GM12865 (cell line): ENCODE measurements at regions not wholly inside any gene's neighbourhood (a gene's known extent, or its start where the extent isn't known, plus 50 kb on each side); places are given as distances from the start of the nearest gene placed in this dataset.

Experiments used
- DNase-seq: peaks from one replicate; pipeline ENCODE4 v3.0.0; 2010; ENCODE audit warnings: low read depth
- H3K4me3 ChIP-seq: 2 replicates; pipeline ENCODE4 v1.5.1; 2011; ENCODE audit warnings: mild to moderate bottlenecking, low read depth, low read length, control low read depth
- TF ChIP-seq, protein P1 (sequence below): IDR thresholded peaks from 2 replicates; pipeline ENCODE4 v1.5.1; 2011; ENCODE audit warnings: low read length, control low read depth, low read depth, inconsistent platforms; ENCODE audit not compliant: insufficient read depth; ENCODE audit errors: missing control alignments

DNA sequence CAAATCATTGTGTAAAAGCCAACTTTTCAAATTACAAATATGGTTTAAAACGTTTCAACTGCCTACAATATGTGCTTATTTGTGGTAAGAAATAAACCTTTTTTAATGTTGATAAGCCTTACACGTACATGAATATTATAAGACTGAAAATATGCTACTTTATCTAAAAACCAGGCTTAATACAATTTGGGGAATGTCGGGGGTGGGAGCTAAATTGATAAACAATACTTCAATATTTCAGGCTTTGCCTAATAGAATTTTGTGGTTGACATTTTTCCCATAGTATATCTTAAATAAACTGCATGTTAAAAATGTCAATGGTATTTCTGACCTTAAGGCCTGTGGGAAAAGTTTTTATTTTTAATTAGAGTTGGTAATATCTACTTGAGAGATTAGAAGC is 69.8 kb upstream of the SLIT2 start:
- DNase-seq, result no peak
- TF ChIP-seq, protein P1, sequence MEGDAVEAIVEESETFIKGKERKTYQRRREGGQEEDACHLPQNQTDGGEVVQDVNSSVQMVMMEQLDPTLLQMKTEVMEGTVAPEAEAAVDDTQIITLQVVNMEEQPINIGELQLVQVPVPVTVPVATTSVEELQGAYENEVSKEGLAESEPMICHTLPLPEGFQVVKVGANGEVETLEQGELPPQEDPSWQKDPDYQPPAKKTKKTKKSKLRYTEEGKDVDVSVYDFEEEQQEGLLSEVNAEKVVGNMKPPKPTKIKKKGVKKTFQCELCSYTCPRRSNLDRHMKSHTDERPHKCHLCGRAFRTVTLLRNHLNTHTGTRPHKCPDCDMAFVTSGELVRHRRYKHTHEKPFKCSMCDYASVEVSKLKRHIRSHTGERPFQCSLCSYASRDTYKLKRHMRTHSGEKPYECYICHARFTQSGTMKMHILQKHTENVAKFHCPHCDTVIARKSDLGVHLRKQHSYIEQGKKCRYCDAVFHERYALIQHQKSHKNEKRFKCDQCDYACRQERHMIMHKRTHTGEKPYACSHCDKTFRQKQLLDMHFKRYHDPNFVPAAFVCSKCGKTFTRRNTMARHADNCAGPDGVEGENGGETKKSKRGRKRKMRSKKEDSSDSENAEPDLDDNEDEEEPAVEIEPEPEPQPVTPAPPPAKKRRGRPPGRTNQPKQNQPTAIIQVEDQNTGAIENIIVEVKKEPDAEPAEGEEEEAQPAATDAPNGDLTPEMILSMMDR, result no peak

DNA sequence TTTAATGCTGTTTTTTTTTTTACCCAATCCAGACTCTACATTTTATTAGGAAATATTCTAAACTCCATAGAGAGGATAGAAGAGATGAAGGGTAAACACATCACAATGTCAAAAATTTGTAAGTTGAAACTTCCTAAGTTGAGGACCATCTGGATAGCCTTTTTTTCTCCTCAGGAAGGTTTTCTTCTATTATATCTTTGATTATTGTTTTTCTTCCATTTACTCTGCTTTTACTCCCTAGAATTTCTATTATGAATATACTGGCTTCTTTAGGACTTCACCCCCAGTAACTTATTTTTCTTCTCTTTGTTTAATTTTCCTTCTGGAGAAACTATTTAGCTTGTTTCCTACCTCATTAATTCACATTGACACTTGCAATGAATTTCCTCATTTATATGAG is 71.2 kb upstream of the SLIT2 start:
- no peak for DNase-seq
- TF ChIP-seq, protein P1, result no peak
- H3K4me3 ChIP-seq, result no peak overlapping the region

More for the DNA sequence above, 69.8 kb upstream of the SLIT2 start:
- no peak overlapping the region for H3K4me3 ChIP-seq

DNA sequence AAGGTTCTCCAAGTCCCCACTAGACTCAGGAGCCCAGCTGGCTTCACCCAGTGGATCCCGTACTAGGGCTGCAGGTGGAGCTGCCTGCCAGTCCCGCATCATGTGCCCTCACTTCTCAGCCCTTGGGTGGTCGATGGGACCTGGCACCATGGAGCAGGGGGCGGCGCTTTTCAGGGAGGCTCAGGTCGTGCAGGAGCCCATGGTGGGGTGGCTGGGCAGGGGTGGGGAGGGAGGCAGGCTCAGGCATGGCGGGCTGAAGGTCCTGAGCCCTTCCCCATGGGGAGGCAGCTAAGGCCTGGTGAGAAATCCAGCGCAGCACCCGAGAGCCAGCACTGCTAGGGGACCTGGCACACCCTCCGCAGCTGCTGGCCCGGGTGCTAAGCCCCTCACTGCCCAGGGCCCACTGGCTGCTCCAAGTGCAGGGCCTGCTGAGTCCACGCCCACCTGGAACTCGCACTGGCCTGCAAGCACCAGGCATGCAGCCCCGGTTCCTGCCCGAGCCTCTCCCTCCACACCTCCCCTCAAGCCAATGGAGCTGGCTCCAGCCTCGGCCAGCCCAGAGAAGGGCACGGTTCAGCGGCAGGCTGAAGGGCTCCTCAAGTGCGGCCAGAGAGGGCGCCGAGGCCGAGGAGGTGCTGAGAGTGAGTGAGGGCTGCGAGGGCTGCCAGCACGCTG is 72.7 kb upstream of the SLIT2 start:
- TF ChIP-seq, protein P1, result no peak
- no peak for DNase-seq
- H3K4me3 ChIP-seq, result no peak overlapping the region

DNA sequence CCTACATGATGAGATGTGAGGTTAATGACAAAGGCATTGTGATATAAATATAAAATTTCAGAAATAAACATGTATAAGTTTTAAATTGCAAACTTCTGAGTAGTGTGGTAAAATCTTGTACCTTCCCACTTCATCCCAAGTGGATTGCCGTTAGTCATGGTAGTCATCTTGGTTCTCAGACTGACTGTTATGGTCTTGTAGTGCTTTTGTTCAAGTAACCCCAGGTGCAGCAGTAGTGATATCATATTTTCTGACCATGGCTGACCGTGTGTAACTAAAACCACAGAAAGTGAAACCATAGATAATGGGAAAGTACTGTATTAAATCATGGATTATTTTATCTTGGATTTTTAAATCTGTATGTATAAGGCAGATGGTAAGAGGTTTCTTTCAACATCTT is 74.8 kb upstream of the SLIT2 start:
- H3K4me3 ChIP-seq, result no peak overlapping the region
- TF ChIP-seq, protein P1, result no peak
- DNase-seq, result no peak

DNA sequence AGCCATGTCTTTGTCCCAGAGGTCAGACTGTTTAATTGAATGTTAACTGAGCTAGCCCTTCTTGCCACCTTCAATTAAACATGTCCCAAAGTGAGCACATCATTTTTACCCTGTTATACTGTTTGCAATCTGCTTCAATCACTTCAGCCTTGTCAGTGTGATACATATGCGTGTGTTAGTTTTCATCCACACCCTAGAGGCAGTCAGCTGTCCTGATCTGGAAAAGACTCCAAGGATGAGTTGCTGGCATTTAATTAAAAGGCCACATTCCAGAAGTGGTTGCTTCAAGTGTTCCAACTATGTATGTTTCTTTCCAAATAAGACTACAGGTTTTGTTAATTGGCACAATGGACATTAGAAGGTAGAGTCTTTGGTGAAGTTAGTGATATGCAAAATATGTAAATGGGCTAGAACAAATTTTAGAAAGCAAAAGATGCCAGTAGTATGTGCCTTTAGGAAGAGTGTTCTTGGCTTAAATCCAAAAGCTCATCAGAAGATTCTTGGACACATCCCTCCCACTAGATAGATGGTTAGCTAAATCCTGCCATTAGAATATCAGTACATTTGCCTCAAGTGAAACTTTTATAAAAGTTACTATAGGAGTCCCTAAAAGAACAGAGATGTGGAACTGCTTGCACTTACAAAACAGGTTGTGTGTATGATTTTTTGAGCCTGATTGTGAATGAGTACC is 79.5 kb upstream of the SLIT2 start:
- TF ChIP-seq, protein P1, result no peak
- H3K4me3 ChIP-seq, result no peak overlapping the region
- DNase-seq, result no peak

DNA sequence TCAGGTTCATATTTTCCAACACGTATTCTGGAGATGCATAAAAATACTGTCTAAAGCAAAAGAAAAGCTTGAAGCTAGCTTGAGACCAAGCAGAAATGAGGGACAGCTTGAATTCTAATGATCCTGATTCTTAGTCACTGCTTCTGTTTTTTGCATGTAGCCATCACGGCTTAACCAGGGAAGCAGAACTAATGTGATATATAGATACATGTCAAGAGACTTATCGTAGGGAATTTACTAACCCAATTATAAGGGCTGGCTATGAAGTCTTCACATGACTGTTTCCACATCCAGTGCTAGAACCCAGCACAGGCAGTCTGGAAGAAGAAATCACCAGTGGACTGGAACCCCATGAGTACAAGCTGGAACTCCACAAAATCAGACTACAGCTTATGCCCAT is 85.2 kb upstream of the SLIT2 start:
- TF ChIP-seq, protein P1, result no peak
- H3K4me3 ChIP-seq, result no peak overlapping the region

More for the DNA sequence above, 85.2 kb upstream of the SLIT2 start:
- DNase-seq, result no peak
